ENCODE measurements at regions not wholly inside any gene's neighbourhood (a gene's known extent, or its start where the extent isn't known, plus 50 kb on each side); places are given as distances from the start of the nearest gene placed in this dataset.
A peak's percentile ranks its signal among the peaks of the same experiment; 100 is the strongest.

GRCh38 chr13:72230131-72230530 lies 363.1 kb upstream of the DACH1 start:
- TF ChIP-seq CTCF (IDR thresholded peaks at IDR 0.05; ENCODE audit: unreplicated experiment), result no peak
- ChIA-PET POLR2A (no interaction called here), CTCF (no interaction called here)
- DNase-seq (ENCODE audit: unreplicated experiment), result no peak
- no peak overlapping the region for H3K27ac Mint-ChIP-seq (ENCODE audit: low read depth, unreplicated experiment)
- no peaks in the 10 kb centered on the region for H3K9me3 Mint-ChIP-seq (ENCODE audit: unreplicated experiment)
- H3K36me3 Mint-ChIP-seq (ENCODE audit: insufficient read depth, unreplicated experiment), result no peaks in the 10 kb centered on the region
- intact Hi-C loops (cut with micrococcal nuclease), result no loop called here
- H3K4me1 Mint-ChIP-seq (ENCODE audit: insufficient read depth, unreplicated experiment), result no peaks in the 10 kb centered on the region
- peaks cover 14% of the 10 kb centered on the region for H3K27me3 Mint-ChIP-seq (ENCODE audit: insufficient read depth, unreplicated experiment)
- H3K4me3 Mint-ChIP-seq (ENCODE audit: unreplicated experiment), result no peak overlapping the region
- BruUV-seq (replicated peaks), result no TSS peak

- BruUV-seq (replicated peaks), result no TSS peak
- no peak overlapping the region for H3K4me3 Mint-ChIP-seq (ENCODE audit: unreplicated experiment)
These were observed 362.1 kb upstream of the DACH1 start for GRCh38 chr13:72229067-72229466.

GRCh38 chr13:72221276-72221962 lies 354.4 kb upstream of the DACH1 start:
- Mint-ChIP-seq H3K9me3 (ENCODE audit: unreplicated experiment) (no peaks in the 10 kb centered on the region), H3K4me3 (ENCODE audit: unreplicated experiment) (no peak overlapping the region), H3K27me3 (ENCODE audit: insufficient read depth, unreplicated experiment) (peaks cover 26% of the 10 kb centered on the region), H3K27ac (ENCODE audit: low read depth, unreplicated experiment) (no peak overlapping the region), H3K36me3 (ENCODE audit: insufficient read depth, unreplicated experiment) (no peaks in the 10 kb centered on the region), H3K4me1 (ENCODE audit: insufficient read depth, unreplicated experiment) (no peaks in the 10 kb centered on the region)
- peak; percentile 74 for TF ChIP-seq CTCF (IDR thresholded peaks at IDR 0.05; ENCODE audit: unreplicated experiment)
- no TSS peak for BruUV-seq (replicated peaks)
- peak; percentile 75 for DNase-seq (ENCODE audit: unreplicated experiment)
- intact Hi-C loops (cut with micrococcal nuclease), result no loop called here
- ChIA-PET POLR2A (no interaction called here), CTCF (interaction anchor here (0.6 to 2.0 kb wide), 5 partner anchors 9 to 429 kb away, joined by 3 to 7 read pairs (median 4); no protein-coding TSS in a partner anchor)

More at GRCh38 chr13:72229067-72229466, 362.1 kb upstream of the DACH1 start:
- no peak for DNase-seq (ENCODE audit: unreplicated experiment)
- no peaks in the 10 kb centered on the region for H3K9me3 Mint-ChIP-seq (ENCODE audit: unreplicated experiment)
- no peaks in the 10 kb centered on the region for H3K36me3 Mint-ChIP-seq (ENCODE audit: insufficient read depth, unreplicated experiment)
- H3K4me1 Mint-ChIP-seq (ENCODE audit: insufficient read depth, unreplicated experiment), result no peaks in the 10 kb centered on the region
- ChIA-PET CTCF (interaction anchor here (0.6 to 0.7 kb wide), 3 partner anchors 76 to 511 kb away, joined by 3 to 4 read pairs (median 3); no protein-coding TSS in a partner anchor), POLR2A (no interaction called here)
- H3K27ac Mint-ChIP-seq (ENCODE audit: low read depth, unreplicated experiment), result no peak overlapping the region
- peaks cover 14% of the 10 kb centered on the region for H3K27me3 Mint-ChIP-seq (ENCODE audit: insufficient read depth, unreplicated experiment)
- TF ChIP-seq CTCF (IDR thresholded peaks at IDR 0.05; ENCODE audit: unreplicated experiment), result no peak
- intact Hi-C loops (cut with micrococcal nuclease), result no loop called here

- CTCF ChIA-PET, result interaction anchor here (0.7 kb wide), 1 partner anchor 13 kb away, joined by 3 read pairs; no protein-coding TSS in a partner anchor
- BruUV-seq (replicated peaks), result no TSS peak
- no peaks in the 10 kb centered on the region for H3K36me3 Mint-ChIP-seq (ENCODE audit: insufficient read depth, unreplicated experiment)
- no peak for DNase-seq (ENCODE audit: unreplicated experiment)
- POLR2A ChIA-PET, result no interaction called here
- no peaks in the 10 kb centered on the region for H3K9me3 Mint-ChIP-seq (ENCODE audit: unreplicated experiment)
- H3K27ac Mint-ChIP-seq (ENCODE audit: low read depth, unreplicated experiment), result no peak overlapping the region
- no peak overlapping the region for H3K4me3 Mint-ChIP-seq (ENCODE audit: unreplicated experiment)
- H3K27me3 Mint-ChIP-seq (ENCODE audit: insufficient read depth, unreplicated experiment), result peaks cover 35% of the 10 kb centered on the region
- TF ChIP-seq CTCF (IDR thresholded peaks at IDR 0.05; ENCODE audit: unreplicated experiment), result no peak
- intact Hi-C loops (cut with micrococcal nuclease), result no loop called here
- no peaks in the 10 kb centered on the region for H3K4me1 Mint-ChIP-seq (ENCODE audit: insufficient read depth, unreplicated experiment)
These were observed 352.0 kb upstream of the DACH1 start for GRCh38 chr13:72218966-72219365.

All from MCF 10A (cell line).